Heart right ventricle (tissue), 16 donors: ENCODE measurements at regions not wholly inside any gene's neighbourhood (a gene's known extent, or its start where the extent isn't known, plus 50 kb on each side); places are given as distances from the start of the nearest gene placed in this dataset.

Source experiments
- ATAC-seq, 8 donors: fragments of 200-7000 bp; cut with Tn5 transposase; one replicate each; pipeline ENCODE4 v1.9.1; 2020; ENCODE audit warnings: mild to moderate bottlenecking in 8 of 8, moderate library complexity in 8 of 8, moderate number of reproducible peaks in 1 of 8
- DNase-seq, 2 donors: peaks; one replicate each; pipeline ENCODE4 v3.0.0-alpha.2; 2020
- H3K27ac ChIP-seq, 10 donors: fragments of 200-600 bp; sonication (generic) in 2 of 10; one replicate each; pipeline versions ENCODE4 v1.5.0 to v1.8.0; 2020 to 2022; ENCODE audit warnings: mild to moderate bottlenecking in 3 of 10
- H3K27me3 ChIP-seq, 7 donors: fragments of 200-600 bp; one replicate each; pipeline ENCODE4 v1.8.0; 2021 to 2022; ENCODE audit warnings: mild to moderate bottlenecking in 2 of 7
- H3K36me3 ChIP-seq, 9 donors: fragments of 200-600 bp; sonication (generic) in 1 of 9; one replicate each; pipeline versions ENCODE4 v1.5.0 to v1.8.0; 2020 to 2022; ENCODE audit warnings: mild to moderate bottlenecking in 2 of 9
- H3K4me1 ChIP-seq, 9 donors: fragments of 200-600 bp; sonication (generic) in 1 of 9; one replicate each; pipeline versions ENCODE4 v1.5.0 to v1.8.0; 2020 to 2022; ENCODE audit warnings: mild to moderate bottlenecking in 4 of 9
- H3K4me3 ChIP-seq, 10 donors: fragments of 200-600 bp; sonication (generic) in 2 of 10; one replicate each; pipeline versions ENCODE4 v1.5.0 to v1.8.0; 2020 to 2022; ENCODE audit warnings: mild to moderate bottlenecking in 7 of 10, moderate library complexity in 2 of 10
- H3K9me3 ChIP-seq, 11 donors: fragments of 200-600 bp in 10 of 11; sonication (generic) in 2 of 11; one replicate each; pipeline versions ENCODE4 v1.5.0 to v1.8.0; 2013 to 2022; ENCODE audit warnings: mild to moderate bottlenecking in 2 of 11, control low read depth in 1 of 11, moderate library complexity in 1 of 11
- WGBS, 2 donors: extraction: QIAGEN DNeasy Blood & Tissue Kit; methylation state at CpG; one replicate each; pipeline ENCODE4 v1.1.7; 2013; ENCODE audit warnings: inconsistent platforms in 1 of 2; 5-methylcytosine and 5-hydroxymethylcytosine counted together
- intact Hi-C, 10 donors: fragments of 100-400 bp; cut with DNase I; formaldehyde crosslinking; loops; one replicate each; pipeline versions ENCODE4 v1.11.1 to v1.14.2; 2022
- TF ChIP-seq, protein P1 (sequence below), 9 donors: fragments of 200-600 bp; sonication (generic) in 2 of 9; IDR thresholded peaks; one replicate each; pipeline versions ENCODE4 v1.5.0 to v1.8.0; 2021 to 2022; ENCODE audit warnings: antibody characterized with exemption in 9 of 9, mild to moderate bottlenecking in 5 of 9, moderate library complexity in 1 of 9
- donor health status: Arrhythmogenic right ventricular cardiomyopathy.
- donor health status: ischemic (EF 13 %, LVEDD 7.1; RV severe dilation, severe dysfunction).
- donor health status: healthy with polysubstance abuse.
- donor health status: DM: no; HTN: yes; CAD: no.
- donor health status: DM: no; HTN: no; CAD: no.
- donor health status: ischemic (EF 25% LVEDD 6.9; RV normal size, moderate dysfunction).
- donor health status: ischemic (EF 25% LVEDD 5.7; RV mildly dilated, moderate dysfunction).
- donor health status: healthy.
- donor health status: DM: yes; HTN: yes; CAD: no.
- donor health status: Ischemic cardiomyopathy.
- donor health status: ischemic (EF 35%, LVEDD 5.7; RV mildly dilated, moderate dysfunction).
- donor health status: nonischemic (EF 11% LVEDD 7.7; RV severe dilation, severe dysfunction).
- donor health status: DM: yes; HTN: yes; CAD: no.
- donor health status: PGD.
- donor health status: ischemic (EF 29% LVEDD 5.4; RV normal size, mild dysfunction).
- donor health status: nonischemic (EF 23%, LVEDD 6.1; RV moderate dilation, normal function).

DNA sequence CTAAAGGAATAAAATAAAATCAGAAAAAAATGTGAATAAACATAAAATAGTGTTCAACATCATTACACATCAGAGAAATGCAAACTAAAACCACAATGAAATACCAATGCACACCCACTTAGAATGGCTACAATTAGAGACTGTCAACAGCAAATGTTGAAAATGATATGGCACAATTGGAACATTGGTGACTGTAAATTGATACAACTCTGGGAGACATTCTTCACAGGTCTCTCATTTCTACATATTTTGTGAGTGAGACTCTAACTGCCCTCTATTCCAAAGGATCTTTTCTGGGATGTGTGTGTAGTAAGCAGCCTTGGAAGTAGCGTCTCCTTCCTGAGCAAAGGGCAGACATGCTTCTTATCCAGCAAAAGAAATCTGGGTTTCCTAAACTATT is 323.0 kb downstream of the FBXO15 start:
- H3K27me3 ChIP-seq, result peaks cover 0 to 6% (median 0%) of the 10 kb centered on the region in 7 donors
- ATAC-seq (no peak), DNase-seq (no peak)
- no peaks in the 10 kb centered on the region for H3K9me3 ChIP-seq
- H3K27ac ChIP-seq, result no peak overlapping the region
- H3K36me3 ChIP-seq, result no peaks in the 10 kb centered on the region
- TF ChIP-seq, protein P1, sequence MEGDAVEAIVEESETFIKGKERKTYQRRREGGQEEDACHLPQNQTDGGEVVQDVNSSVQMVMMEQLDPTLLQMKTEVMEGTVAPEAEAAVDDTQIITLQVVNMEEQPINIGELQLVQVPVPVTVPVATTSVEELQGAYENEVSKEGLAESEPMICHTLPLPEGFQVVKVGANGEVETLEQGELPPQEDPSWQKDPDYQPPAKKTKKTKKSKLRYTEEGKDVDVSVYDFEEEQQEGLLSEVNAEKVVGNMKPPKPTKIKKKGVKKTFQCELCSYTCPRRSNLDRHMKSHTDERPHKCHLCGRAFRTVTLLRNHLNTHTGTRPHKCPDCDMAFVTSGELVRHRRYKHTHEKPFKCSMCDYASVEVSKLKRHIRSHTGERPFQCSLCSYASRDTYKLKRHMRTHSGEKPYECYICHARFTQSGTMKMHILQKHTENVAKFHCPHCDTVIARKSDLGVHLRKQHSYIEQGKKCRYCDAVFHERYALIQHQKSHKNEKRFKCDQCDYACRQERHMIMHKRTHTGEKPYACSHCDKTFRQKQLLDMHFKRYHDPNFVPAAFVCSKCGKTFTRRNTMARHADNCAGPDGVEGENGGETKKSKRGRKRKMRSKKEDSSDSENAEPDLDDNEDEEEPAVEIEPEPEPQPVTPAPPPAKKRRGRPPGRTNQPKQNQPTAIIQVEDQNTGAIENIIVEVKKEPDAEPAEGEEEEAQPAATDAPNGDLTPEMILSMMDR (IDR thresholded peaks at IDR 0.05), result no peak
- H3K4me3 ChIP-seq, result no peak overlapping the region
- WGBS, 2 donors, result 50 to 51% methylated on average over 1 of the region's 1 CpG
- H3K4me1 ChIP-seq, result peaks cover 0 to 5% (median 0%) of the 10 kb centered on the region in 9 donors
- intact Hi-C loops, result no loop called here

DNA sequence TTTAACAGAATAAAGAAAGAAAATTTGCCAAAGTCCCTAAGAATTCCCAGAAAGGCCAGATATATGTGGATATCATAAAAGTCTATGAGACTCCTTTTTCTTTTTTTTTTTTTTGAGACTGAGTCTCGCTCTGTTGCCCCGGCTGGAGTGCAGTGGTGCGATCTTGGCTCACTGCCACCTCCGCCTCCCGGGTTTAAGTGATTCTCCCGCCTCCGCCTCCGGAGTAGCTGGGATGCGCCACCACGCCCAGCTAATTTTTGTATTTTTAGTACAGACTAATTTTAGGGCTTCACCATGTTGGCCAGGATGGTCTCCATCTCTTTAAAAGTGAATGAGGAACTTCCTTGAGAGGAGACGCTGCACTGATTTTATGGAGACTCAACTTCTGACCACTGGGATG is 335.2 kb downstream of the FBXO15 start:
- H3K4me3 ChIP-seq, result no peak overlapping the region
- ATAC-seq, result no peak
- H3K4me1 ChIP-seq, result peaks cover 0 to 5% (median 0%) of the 10 kb centered on the region in 9 donors
- H3K9me3 ChIP-seq, result peaks cover 0 to 8% (median 0%) of the 10 kb centered on the region in 11 donors
- H3K27ac ChIP-seq, result no peak overlapping the region
- TF ChIP-seq, protein P1 (IDR thresholded peaks at IDR 0.05), result no peak
- H3K36me3 ChIP-seq, result no peaks in the 10 kb centered on the region
- intact Hi-C loops, result no loop called here
- no peaks in the 10 kb centered on the region for H3K27me3 ChIP-seq
- 63 to 76% methylated on average over 11 of the region's 11 CpGs for WGBS, 2 donors
- DNase-seq, result no peak

GRCh38 chr18:73807551-73808192 is 340.0 kb downstream of the FBXO15 start:
- Histone ChIP-seq H3K27me3 (no peaks in the 10 kb centered on the region), H3K36me3 (no peaks in the 10 kb centered on the region), H3K27ac (no peak overlapping the region), H3K4me1 (peaks cover 0 to 5% (median 0%) of the 10 kb centered on the region in 9 donors), H3K9me3 (no peaks in the 10 kb centered on the region), H3K4me3 (no peak overlapping the region)
- DNase-seq (no peak), ATAC-seq (no peak)
- WGBS, 2 donors, result 49 to 58% methylated on average over 4 of the region's 4 CpGs
- TF ChIP-seq, protein P1 (IDR thresholded peaks at IDR 0.05), result no peak
- intact Hi-C loops, result no loop called here

DNA sequence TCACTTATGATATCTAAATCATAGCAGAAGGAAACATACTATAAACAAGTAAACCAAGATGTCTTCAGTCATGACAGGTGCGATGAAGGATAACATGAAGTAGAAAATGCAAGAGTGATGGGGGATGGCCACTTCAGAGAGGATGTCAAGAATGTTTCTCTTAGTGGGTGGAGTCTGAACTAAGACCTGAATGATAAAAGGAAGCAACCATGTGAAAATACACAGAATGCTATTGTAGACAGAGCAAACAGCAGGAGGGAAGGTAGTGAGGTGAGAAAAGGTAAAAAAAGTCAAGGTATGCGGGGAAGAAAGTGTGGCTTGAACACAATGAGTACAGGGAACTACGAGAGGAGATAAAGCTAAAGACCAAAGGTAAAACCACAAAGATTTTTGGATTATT is 341.6 kb downstream of the FBXO15 start:
- 93% methylated on average over 3 of the region's 3 CpGs for WGBS, 2 donors
- no peaks in the 10 kb centered on the region for H3K27me3 ChIP-seq
- no peak overlapping the region for H3K27ac ChIP-seq
- H3K36me3 ChIP-seq, result no peaks in the 10 kb centered on the region
- ATAC-seq, result no peak
- TF ChIP-seq, protein P1 (IDR thresholded peaks at IDR 0.05), result no peak
- H3K9me3 ChIP-seq, result no peaks in the 10 kb centered on the region
- intact Hi-C loops, result no loop called here
- H3K4me1 ChIP-seq, result peaks cover 0 to 5% (median 0%) of the 10 kb centered on the region in 9 donors
- no peak overlapping the region for H3K4me3 ChIP-seq
- no peak for DNase-seq
